ENCODE measurements at regions not wholly inside any gene's neighbourhood (a gene's known extent, or its start where the extent isn't known, plus 50 kb on each side); places are given as distances from the start of the nearest gene placed in this dataset.
A peak's percentile ranks its signal among the peaks of the same experiment; 100 is the strongest.
"Not testable (repeated sequence)": the region's sequence is repeated elsewhere in the genome, so short reads cannot be mapped to it uniquely, and the experiment has no call there.

- no peak for DNase-seq (ENCODE audit: low spot score in 2 of 2)
- no peaks in the 10 kb centered on the region for H3K36me3 ChIP-seq (replicated peaks)
- peaks cover 18% of the 10 kb centered on the region for H3K9me3 ChIP-seq
- peaks cover 4% of the 10 kb centered on the region for H3K4me1 ChIP-seq
- no peaks in the 10 kb centered on the region for H3K27me3 ChIP-seq (ENCODE audit: low read depth)
- in situ Hi-C loops (cut with MboI; ENCODE audit: low sequenced_read_pairs), result no loop called here
- no peak overlapping the region for H3K4me3 ChIP-seq
Observed at GRCh38 chr5:153939101-153939500, 99.6 kb downstream of the FAM114A2 start.

DNA sequence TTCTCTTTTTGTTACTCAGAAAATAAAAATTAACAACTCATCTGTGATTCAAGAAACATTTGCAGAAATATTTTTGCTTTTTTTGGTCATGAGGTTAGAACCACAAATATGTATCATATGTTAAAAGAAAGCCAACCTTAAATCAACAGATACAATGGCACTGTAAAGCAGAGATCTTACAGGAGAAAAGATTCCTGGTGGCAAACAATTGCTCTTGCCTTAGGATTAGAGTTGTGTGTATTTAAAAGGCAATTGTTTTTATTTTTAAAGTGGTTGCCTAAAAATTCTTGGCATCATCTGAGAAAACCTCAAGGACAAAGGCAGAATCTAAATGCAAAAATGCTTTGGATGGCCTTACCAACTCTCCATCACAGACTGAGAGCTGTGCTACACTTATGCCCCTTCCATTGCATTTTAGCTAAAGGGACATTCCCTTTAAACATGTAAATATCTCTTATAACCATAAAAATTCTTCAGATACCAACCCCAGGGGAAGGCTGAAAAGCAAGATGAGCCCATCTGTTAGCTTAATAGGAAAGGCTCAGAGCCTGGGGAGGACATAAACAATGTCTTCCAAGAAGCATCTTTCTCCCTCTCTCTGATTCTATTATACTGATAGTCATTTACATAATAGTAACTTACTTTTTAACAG, 100.4 kb downstream of the FAM114A2 start:
- Histone ChIP-seq H3K9me3 (peaks cover 18% of the 10 kb centered on the region), H3K27me3 (ENCODE audit: low read depth) (no peaks in the 10 kb centered on the region), H3K4me3 (no peak overlapping the region), H3K36me3 (replicated peaks) (no peaks in the 10 kb centered on the region), H3K4me1 (peaks cover 4% of the 10 kb centered on the region)
- peak; percentile 28 to 69 for DNase-seq (ENCODE audit: low spot score in 2 of 2)
- in situ Hi-C loops (cut with MboI; ENCODE audit: low sequenced_read_pairs), result no loop called here

DNA sequence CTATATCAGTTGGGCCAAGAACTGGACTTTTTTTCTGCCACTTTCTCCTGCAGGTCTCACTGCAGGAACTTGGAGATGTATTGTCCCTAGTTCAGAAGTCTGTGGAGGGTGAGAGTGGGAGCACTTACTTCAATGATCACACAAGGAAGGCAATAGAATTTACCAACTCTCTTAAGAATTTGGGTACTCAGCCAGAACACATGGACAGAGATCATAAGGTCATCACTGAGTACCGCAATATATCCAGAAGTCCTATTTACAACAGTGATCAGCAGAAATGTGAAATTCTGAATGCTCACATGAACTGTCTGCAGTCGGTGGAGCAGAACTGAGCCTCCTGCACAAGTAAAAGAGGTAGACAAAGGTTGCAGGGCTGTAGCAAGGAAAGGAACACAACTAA, 101.0 kb downstream of the FAM114A2 start:
- H3K9me3 ChIP-seq, result peaks cover 18% of the 10 kb centered on the region
- H3K4me3 ChIP-seq, result no peak overlapping the region
- no peaks in the 10 kb centered on the region for H3K36me3 ChIP-seq (replicated peaks)
- no peaks in the 10 kb centered on the region for H3K27me3 ChIP-seq (ENCODE audit: low read depth)
- H3K4me1 ChIP-seq, result peaks cover 4% of the 10 kb centered on the region
- in situ Hi-C loops (cut with MboI; ENCODE audit: low sequenced_read_pairs), result no loop called here
- DNase-seq (ENCODE audit: low spot score in 2 of 2), result no peak

DNA sequence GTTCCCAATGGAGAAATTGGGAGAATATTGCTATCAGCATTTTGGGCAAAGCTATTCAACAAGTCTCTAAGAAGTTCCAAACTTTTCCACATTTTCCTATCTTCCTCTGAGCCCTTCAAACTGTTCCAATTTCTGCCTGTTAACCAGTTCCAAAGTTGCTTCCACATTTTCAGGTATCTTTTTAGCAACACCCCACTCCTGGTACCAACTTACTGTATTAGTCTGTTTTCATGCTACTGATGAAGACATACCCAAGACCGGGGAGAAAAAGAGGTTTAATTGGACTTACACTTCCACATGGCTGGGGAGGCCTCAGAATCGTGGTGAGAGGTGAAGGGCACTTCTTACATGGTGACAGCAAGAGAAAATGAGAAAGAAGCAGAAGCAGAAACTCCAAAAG, 103.6 kb downstream of the FAM114A2 start:
- H3K4me1 ChIP-seq; H3K36me3 ChIP-seq (replicated peaks); H3K9me3 ChIP-seq; H3K27me3 ChIP-seq (ENCODE audit: low read depth); in situ Hi-C loops (cut with MboI; ENCODE audit: low sequenced_read_pairs); DNase-seq (ENCODE audit: low spot score in 2 of 2); H3K4me3 ChIP-seq: not testable (repeated sequence)

- H3K27me3 ChIP-seq (ENCODE audit: low read depth), result 0 out of 2 replicates have a peak, but pooled peaks cover 4% of the 10 kb centered on the region
- in situ Hi-C loops (cut with MboI; ENCODE audit: low sequenced_read_pairs), result no loop called here
- DNase-seq (ENCODE audit: low spot score in 2 of 2), result no peak
- no peaks in the 10 kb centered on the region for H3K9me3 ChIP-seq
- H3K4me3 ChIP-seq, result no peak overlapping the region
- no peaks in the 10 kb centered on the region for H3K36me3 ChIP-seq (replicated peaks)
- H3K4me1 ChIP-seq, result no peaks in the 10 kb centered on the region
Observed at GRCh38 chr5:153926201-153926600, 112.5 kb downstream of the FAM114A2 start.

GRCh38 chr5:153919161-153919560, 119.5 kb downstream of the FAM114A2 start:
- Histone ChIP-seq H3K36me3 (replicated peaks) (no peaks in the 10 kb centered on the region), H3K4me1 (no peaks in the 10 kb centered on the region), H3K27me3 (ENCODE audit: low read depth) (no peaks in the 10 kb centered on the region), H3K9me3 (no peaks in the 10 kb centered on the region), H3K4me3 (no peak overlapping the region)
- DNase-seq (ENCODE audit: low spot score in 2 of 2), result no peak
- in situ Hi-C loops (cut with MboI; ENCODE audit: low sequenced_read_pairs), result no loop called here

DNA sequence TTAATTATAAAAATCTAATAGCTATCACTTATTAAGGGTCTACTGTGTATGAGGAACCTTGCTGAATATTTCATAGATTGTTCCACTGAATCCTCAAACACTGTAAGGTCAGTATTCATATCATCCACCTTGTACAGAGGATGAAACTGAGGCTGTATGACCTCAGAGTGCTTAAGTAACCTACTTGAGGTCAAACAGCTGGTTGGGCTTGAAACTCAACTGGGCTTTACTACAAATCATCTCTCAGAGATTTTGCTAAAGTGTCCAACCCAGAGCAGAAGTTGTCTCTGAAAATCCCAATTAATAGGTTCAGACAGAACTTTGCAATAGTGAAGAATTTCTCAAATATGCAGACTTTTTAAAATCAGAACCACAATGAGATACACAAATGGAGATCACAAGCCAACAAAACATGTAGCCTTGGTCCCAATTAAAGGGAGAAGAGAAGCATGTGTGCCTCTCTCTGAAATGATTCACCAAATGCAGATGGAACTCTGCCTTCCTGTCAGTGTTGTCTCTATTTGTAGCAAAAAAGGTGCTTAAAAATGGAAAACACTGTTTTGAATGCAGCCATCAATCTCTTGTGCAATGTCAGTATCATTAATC, 131.4 kb downstream of the FAM114A2 start:
- Histone ChIP-seq H3K4me3 (no peak overlapping the region), H3K27me3 (ENCODE audit: low read depth) (0 out of 2 replicates have a peak, but pooled peaks cover 5% of the 10 kb centered on the region), H3K36me3 (replicated peaks) (no peaks in the 10 kb centered on the region), H3K9me3 (no peaks in the 10 kb centered on the region), H3K4me1 (no peaks in the 10 kb centered on the region)
- DNase-seq (ENCODE audit: low spot score in 2 of 2), result no peak
- in situ Hi-C loops (cut with MboI; ENCODE audit: low sequenced_read_pairs), result no loop called here

- in situ Hi-C loops (cut with MboI; ENCODE audit: low sequenced_read_pairs), result no loop called here
- Histone ChIP-seq H3K4me1 (no peaks in the 10 kb centered on the region), H3K36me3 (replicated peaks) (no peaks in the 10 kb centered on the region), H3K4me3 (no peak overlapping the region), H3K27me3 (ENCODE audit: low read depth) (0 out of 2 replicates have a peak, but pooled peaks cover 5% of the 10 kb centered on the region), H3K9me3 (no peaks in the 10 kb centered on the region)
- no peak for DNase-seq (ENCODE audit: low spot score in 2 of 2)
Observed at GRCh38 chr5:153905219-153905618, 133.5 kb downstream of the FAM114A2 start.

GRCh38 chr5:153903321-153903720, 135.4 kb downstream of the FAM114A2 start:
- H3K4me1 ChIP-seq, result no peaks in the 10 kb centered on the region
- H3K27me3 ChIP-seq (ENCODE audit: low read depth), result 0 out of 2 replicates have a peak, but pooled peaks cover 3% of the 10 kb centered on the region
- no peaks in the 10 kb centered on the region for H3K9me3 ChIP-seq
- H3K36me3 ChIP-seq (replicated peaks), result no peaks in the 10 kb centered on the region
- H3K4me3 ChIP-seq, result no peak overlapping the region
- no peak for DNase-seq (ENCODE audit: low spot score in 2 of 2)
- in situ Hi-C loops (cut with MboI; ENCODE audit: low sequenced_read_pairs), result no loop called here

DNA sequence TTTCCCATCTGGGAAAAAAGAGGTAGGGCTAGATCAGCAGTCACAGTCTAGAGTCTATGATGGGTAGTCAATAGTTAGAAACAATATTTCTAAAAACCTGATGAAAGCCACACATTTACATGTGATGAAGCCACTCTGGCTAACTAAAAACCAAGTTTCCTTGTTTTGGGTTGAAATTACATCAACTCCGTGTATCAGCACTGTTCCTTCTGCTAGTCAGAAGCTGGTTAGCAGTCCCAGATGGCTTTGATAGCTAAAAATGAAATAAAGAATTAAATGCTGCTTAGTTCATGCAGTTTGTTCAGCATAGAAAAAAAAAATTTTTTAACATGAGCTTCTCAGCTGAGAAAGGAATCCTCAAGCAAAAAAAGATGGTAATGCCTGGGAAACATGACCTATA, 136.7 kb downstream of the FAM114A2 start:
- Histone ChIP-seq H3K27me3 (ENCODE audit: low read depth) (no peaks in the 10 kb centered on the region), H3K4me1 (no peaks in the 10 kb centered on the region), H3K4me3 (no peak overlapping the region), H3K36me3 (replicated peaks) (no peaks in the 10 kb centered on the region), H3K9me3 (no peaks in the 10 kb centered on the region)
- DNase-seq (ENCODE audit: low spot score in 2 of 2), result no peak
- in situ Hi-C loops (cut with MboI; ENCODE audit: low sequenced_read_pairs), result no loop called here

- DNase-seq (ENCODE audit: low spot score in 2 of 2), result no peak
- in situ Hi-C loops (cut with MboI; ENCODE audit: low sequenced_read_pairs), result no loop called here
- Histone ChIP-seq H3K4me1 (no peaks in the 10 kb centered on the region), H3K36me3 (replicated peaks) (no peaks in the 10 kb centered on the region), H3K4me3 (no peak overlapping the region), H3K9me3 (no peaks in the 10 kb centered on the region), H3K27me3 (ENCODE audit: low read depth) (no peaks in the 10 kb centered on the region)
Observed at GRCh38 chr5:153901449-153901848, 137.3 kb downstream of the FAM114A2 start.

DNA sequence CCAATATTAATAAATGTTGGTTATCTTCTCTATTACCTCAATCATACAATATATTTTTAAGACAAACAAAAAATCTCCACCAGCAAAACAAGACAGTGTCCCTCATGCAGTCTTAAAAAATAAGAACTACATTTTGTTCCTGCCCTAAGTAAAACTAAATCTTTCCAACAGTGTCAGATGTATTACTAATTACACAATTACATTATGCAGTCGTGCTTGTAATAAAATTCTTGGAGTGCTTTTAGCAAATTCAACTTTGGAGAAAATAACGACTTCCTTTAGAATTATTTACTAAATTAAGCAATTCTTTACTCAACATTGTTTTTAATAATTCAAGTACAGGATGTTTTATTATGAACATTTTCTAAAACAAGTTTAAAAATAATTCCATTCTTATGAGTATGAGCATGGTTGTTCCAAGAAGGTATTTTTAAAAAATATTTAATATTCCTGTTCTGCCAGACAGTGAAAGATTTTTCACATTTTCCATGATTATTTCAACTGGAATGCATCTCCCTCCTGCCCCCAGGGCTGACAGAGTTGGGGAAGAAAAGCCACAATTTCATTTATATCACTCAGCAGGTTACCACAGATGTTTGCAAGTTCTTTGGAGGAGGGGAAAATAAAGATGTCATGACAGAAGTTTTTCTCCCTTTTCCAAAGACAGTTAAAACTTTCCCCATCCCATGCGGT, 137.9 kb downstream of the FAM114A2 start:
- Histone ChIP-seq H3K4me1 (no peaks in the 10 kb centered on the region), H3K36me3 (replicated peaks) (no peaks in the 10 kb centered on the region), H3K9me3 (no peaks in the 10 kb centered on the region), H3K27me3 (ENCODE audit: low read depth) (no peaks in the 10 kb centered on the region), H3K4me3 (no peak overlapping the region)
- no peak for DNase-seq (ENCODE audit: low spot score in 2 of 2)
- in situ Hi-C loops (cut with MboI; ENCODE audit: low sequenced_read_pairs), result no loop called here

- Histone ChIP-seq H3K9me3 (no peaks in the 10 kb centered on the region), H3K36me3 (replicated peaks) (no peaks in the 10 kb centered on the region), H3K4me1 (no peaks in the 10 kb centered on the region), H3K27me3 (ENCODE audit: low read depth) (no peaks in the 10 kb centered on the region), H3K4me3 (no peak overlapping the region)
- in situ Hi-C loops (cut with MboI; ENCODE audit: low sequenced_read_pairs), result no loop called here
- DNase-seq (ENCODE audit: low spot score in 2 of 2), result no peak
Observed at GRCh38 chr5:153899746-153900145, 139.0 kb downstream of the FAM114A2 start.

DNA sequence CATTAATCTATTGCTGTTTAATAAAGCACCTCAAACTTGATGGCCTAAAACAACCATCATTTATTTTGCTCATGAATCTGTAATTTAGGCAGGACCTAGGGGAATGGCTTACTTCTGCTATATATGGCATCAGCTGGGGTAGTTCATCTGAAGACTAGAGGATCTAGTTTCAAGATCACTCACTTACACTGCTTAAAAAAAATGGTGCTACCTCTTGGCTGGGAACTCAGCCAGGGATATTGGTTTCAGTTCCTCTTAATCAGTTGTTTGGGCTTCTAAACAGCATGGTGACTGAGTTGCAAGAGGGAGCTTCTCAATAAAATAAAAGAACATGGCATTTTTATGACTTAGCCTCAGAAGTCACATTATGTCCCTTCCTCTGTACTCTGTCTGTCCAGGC, 142.0 kb downstream of the FAM114A2 start:
- no peak for DNase-seq (ENCODE audit: low spot score in 2 of 2)
- in situ Hi-C loops (cut with MboI; ENCODE audit: low sequenced_read_pairs), result no loop called here
- Histone ChIP-seq H3K36me3 (replicated peaks) (no peaks in the 10 kb centered on the region), H3K27me3 (ENCODE audit: low read depth) (no peaks in the 10 kb centered on the region), H3K4me3 (no peak overlapping the region), H3K4me1 (no peaks in the 10 kb centered on the region), H3K9me3 (no peaks in the 10 kb centered on the region)
